HG03175 (cell line): ENCODE measurements at regions not wholly inside any gene's neighbourhood (a gene's known extent, or its start where the extent isn't known, plus 50 kb on each side); places are given as distances from the start of the nearest gene placed in this dataset.

Experiments
- ATAC-seq: cut with Tn5 transposase; IDR thresholded peaks from one replicate; pipeline ENCODE4 v1.9.1; 2021; ENCODE audit warnings: mild to moderate bottlenecking, moderate library complexity; ENCODE audit not compliant: unreplicated experiment

DNA sequence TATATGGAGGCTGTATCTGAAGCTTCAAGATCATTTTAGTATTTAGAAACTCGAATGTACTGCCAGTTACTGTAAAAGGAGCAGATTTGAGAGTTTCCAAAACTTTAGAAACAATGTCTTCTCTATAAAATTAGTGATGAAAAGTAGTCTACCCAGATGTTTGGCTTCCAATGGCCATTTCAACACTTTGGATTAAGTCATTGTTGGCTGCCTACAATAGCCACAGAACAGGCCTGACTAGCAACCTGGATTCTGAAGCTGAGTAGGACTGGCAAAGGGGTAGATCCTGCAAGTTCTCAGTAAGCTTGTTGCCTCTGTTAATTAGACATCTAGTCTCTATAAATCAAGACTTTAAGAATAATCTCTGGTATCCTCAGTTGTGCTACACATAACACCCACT lies 239.0 kb upstream of the KCNMB2 start:
- no peak for ATAC-seq

DNA sequence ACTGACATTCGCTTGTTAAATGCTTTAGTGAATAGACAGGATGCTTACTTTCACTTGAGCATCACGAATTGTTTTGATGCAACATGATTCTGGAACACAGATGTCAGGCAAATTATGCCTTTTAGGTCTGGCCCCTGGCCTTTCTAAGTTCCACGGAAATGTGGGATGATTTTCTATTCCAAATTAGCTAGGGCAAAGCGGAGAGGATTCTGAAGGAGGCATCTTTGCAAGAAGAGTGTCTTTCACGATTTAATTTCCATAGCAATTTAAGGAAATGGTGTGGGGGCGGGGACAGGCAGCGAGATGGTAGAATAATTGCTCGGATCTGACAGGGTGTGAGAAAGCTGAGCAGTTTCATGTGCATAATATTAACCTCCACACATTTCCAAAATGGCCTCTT lies 238.5 kb upstream of the KCNMB2 start:
- no peak for ATAC-seq

GRCh38 chr3:178300441-178300959 lies 235.7 kb upstream of the KCNMB2 start:
- ATAC-seq, result no peak

DNA sequence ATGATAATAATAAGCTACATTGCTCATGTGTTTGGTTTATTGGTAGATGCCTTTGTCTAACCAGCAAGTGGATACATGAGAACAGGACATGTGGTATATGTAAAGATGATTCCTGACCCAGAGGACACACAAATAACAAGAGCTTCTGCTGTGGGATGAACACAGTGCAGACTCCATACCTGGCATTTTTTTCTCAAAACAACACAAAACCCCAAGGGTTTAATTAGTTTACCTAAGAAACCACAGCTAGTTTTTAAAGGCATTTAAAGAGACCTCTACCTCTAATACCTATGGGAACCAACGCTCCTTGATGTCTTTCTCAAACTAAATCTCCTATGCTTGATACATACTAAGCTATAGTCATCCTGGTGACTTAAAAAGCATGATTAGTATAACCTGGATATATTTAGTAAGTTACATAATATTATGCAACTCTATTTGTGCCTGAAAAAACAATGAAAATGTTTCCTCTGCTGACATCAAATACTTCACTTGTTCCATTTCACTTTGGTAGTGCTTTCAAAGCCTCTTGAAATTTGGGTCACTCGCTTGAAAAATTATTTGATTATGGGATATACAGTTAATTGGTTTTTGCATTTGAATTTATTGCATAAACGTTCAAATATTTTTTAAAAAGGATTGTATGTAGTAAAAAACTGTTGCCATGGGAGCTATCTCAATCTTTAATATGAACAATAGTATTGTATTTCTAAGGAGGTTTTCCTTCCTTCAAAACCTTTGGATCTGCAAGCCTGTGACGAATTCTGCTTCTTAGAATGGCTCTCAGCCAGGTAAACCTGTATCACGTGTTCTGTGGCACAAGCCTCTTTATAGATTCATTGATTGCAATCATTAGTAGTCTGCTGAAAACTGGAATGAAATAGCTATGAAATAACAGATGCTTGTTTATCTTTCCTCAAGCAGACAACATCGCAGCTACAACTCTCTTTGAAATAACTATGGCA lies 233.0 kb upstream of the KCNMB2 start:
- ATAC-seq, result no peak

DNA sequence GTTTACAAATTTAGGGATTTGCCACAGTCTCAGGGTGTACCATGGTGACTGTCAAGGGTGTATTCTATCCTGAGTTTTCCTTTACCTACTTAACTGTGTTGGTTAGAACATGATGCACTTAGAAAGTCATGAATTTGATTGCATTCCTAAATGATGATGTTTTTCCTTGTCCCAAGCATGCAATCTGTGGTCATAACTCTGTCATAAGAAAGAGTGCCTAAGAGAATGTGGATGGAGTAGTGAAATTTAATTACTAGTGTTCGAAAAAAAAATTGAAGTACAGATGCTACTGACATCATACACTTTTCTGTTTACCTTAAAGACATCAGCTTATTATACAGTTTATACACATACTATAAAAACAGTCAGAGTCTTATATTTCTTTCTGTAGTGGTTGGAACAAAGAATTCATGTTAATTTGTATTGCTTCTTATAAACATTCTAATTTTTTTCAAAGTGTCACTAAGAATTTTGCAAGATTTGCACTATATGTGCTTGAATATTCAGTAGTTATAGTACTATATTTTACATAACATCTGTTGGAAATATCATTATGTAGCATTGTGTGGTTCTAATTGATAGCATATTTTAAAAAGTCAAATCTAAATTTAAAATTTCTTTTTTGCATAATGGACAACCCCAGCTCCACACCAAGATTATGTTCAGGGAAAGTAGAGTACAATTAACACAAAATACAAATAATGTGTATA lies 231.3 kb upstream of the KCNMB2 start:
- ATAC-seq, result no peak

- ATAC-seq, result no peak
Measured at GRCh38 chr3:178306432-178307115, 229.7 kb upstream of the KCNMB2 start.

DNA sequence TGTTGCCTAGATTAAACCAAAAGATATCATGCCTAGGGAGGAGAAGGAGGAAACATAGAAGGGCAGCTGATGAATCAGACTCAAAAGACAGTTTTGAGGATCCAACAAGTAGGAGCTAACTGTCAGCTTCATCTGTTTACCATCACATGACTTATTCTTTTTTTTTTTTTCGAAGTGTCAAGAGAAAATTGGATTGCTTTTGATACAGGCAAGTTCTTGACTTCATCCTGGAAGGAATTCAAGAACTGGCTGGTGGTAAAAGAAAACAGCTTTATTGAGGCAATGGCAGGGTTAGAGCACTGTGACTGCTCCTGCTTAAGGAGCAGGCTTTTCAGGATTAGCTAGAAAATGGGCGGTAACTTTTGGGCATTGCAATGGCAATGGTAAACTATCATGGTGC lies 227.5 kb upstream of the KCNMB2 start:
- no peak for ATAC-seq

DNA sequence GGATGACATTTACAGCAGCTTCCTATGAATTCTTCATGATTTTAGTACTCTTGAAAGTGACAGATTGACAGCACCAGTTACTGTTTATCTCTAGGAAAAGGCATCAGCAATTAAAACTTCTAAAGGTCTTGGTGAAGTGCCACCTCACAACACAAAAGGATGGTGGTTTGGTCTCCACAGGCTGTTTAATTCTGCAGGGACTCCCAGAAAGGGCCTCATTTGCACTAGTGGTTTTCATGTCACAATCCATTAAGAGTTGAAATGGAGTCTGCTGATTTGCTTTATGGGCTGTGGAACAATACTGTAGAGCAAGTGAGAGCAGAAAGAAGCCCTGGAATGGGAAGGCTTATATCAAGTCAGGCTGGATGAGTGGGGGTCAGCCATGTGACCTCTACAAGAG lies 225.3 kb upstream of the KCNMB2 start:
- no peak for ATAC-seq

GRCh38 chr3:178313716-178314115 lies 222.5 kb upstream of the KCNMB2 start:
- no peak for ATAC-seq

- ATAC-seq, result no peak
Measured at GRCh38 chr3:178318340-178318739, 217.9 kb upstream of the KCNMB2 start.

DNA sequence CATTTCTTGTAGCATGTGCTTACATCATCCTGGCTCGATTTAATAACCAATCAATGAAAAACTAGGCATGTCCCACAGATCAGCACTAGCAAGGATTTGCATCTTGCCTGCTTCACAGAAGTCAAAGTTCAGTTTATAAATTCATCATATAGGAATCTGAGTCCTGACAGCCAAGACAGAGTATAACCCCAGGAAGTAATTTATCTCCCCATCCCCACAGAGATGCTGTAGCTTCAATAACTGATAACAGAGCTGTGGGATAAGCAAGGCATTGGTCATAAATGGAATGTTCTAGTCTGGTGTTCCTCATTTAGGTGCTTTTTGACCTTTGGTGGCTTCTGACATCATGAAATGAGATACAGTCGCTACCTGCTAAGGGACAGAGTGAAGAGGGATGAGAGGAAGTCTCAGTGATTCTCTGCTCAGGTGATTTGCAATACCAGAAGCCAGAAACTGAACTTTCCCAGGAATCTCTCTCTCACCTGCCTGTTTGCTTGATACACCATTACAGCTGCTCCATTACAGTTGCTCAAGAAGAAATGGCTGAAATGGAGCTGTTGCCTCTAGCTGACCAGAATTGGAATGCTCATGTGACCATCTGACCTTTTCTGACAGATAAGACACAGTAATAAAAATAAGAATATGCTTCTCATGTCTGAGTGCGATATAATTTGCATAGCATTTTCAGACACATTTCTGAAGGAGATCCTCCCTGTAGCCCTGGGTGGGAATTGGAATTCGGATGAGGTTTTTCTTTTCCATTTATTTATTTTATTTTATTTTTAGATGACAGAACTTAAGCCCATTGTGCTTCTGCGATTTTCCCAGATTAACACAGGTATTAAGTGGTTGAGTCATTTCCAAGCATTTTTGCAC lies 217.1 kb upstream of the KCNMB2 start:
- ATAC-seq, result no peak

GRCh38 chr3:178320456-178321351 lies 215.5 kb upstream of the KCNMB2 start:
- no peak for ATAC-seq

DNA sequence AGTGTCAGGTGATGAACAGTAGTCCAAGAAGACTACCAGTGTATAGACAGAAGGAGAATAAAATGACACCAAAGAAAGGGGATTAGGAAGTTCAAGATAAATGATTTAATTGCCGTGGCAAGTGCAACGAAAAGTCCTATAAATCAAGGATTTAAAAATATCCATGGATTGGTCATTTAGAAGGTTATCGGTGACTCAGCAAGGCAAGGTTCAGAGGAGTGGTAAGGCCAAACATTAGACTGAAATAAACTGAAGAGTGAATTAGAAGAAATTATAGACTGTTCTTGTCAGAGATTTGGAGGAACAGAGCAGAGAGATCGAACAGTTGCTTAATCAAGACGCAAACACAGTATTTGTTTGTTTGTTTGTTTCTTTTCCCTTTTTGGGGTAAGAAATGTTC lies 211.9 kb upstream of the KCNMB2 start:
- no peak for ATAC-seq

GRCh38 chr3:178325330-178325729 lies 210.9 kb upstream of the KCNMB2 start:
- ATAC-seq, result no peak

DNA sequence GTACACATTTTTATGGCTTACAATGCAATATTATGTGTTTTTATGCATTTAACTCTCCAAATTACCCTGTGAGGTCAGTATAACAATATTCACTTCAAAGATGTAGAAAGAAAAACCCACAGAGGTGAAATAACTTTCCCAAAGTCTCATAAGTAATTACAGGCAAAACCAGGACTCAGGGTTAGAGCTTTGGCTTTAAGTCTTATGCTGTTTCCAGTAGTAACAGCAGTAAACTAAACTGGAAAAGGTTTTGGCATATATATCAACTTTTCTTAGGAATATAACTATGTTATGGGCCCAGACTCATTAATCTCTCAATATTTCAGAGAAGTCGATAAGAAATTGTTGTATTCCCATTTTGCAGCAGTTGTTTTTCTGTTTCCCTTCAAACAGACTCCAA lies 206.3 kb upstream of the KCNMB2 start:
- no peak for ATAC-seq

GRCh38 chr3:178334239-178334638 lies 202.0 kb upstream of the KCNMB2 start:
- no peak for ATAC-seq

DNA sequence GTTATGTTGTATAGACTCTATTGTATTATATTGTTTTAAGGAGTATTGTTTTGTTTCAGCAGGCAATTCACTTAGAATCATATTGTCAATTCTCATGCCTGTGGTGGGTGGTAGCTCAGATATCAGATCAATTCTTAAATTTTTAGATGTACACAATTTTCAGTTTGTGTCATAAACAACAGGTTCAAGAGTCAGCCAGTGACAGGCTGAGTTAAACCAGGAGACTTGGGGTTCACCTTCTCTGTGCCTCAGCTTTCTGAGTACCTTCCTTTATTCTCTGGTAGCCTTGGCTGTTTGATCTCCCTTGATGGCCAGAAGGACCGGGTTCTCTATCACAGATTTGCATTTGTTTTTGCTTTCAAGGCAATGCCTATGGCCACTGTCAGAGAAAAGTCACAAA lies 199.9 kb upstream of the KCNMB2 start:
- no peak for ATAC-seq

- ATAC-seq, result no peak
Measured at GRCh38 chr3:178340506-178340905, 195.7 kb upstream of the KCNMB2 start.

- ATAC-seq, result no peak
Measured at GRCh38 chr3:178341636-178342035, 194.6 kb upstream of the KCNMB2 start.
